Epithelial cell of esophagus (primary cell): ENCODE measurements at regions not wholly inside any gene's neighbourhood (a gene's known extent, or its start where the extent isn't known, plus 50 kb on each side); places are given as distances from the start of the nearest gene placed in this dataset.
A peak's percentile ranks its signal among the peaks of the same experiment; 100 is the strongest.

Experiments used
- DNase-seq: peaks from one replicate; pipeline ENCODE4 v3.0.0; 2010; ENCODE audit warnings: low read depth
- H3K4me3 ChIP-seq: 2 replicates; pipeline ENCODE4 v1.5.1; 2011; ENCODE audit warnings: mild to moderate bottlenecking, low read length, control low read depth
- CTCF ChIP-seq: IDR thresholded peaks from 2 replicates; pipeline ENCODE4 v1.5.1; 2011; ENCODE audit warnings: low read depth, mild to moderate bottlenecking, low read length, control low read depth, inconsistent platforms; ENCODE audit not compliant: insufficient read depth; ENCODE audit errors: missing control alignments

DNA sequence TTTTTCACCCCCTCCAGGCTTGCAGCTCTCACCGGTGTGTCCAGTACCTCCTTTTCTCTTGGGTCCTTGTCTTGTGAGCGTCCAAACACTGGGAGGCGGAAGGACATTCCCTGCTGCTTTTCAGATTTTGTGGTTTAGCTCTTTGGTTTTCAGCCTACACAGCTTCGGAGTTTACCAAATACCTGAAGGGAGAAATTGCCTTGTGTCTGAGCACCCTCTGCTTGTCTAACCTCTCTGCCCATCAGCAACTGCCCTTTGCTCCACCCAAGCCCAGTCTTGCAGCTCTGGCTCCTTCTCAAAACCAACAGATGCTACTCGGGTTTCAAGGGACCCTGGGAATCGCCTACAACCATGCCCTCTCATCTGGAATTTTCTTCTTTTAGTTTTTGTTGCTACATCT, 519.1 kb upstream of the IGFBP3 start:
- no peak for TF ChIP-seq CTCF
- DNase-seq = no peak
- H3K4me3 ChIP-seq = no peak overlapping the region

GRCh38 chr7:46432708-46433107, 511.6 kb upstream of the IGFBP3 start:
- peak; percentile 51 for DNase-seq
- no peak for TF ChIP-seq CTCF
- H3K4me3 ChIP-seq = no peak overlapping the region

GRCh38 chr7:46428295-46428694, 507.2 kb upstream of the IGFBP3 start:
- no peak overlapping the region for H3K4me3 ChIP-seq
- DNase-seq = no peak
- TF ChIP-seq CTCF = no peak

DNA sequence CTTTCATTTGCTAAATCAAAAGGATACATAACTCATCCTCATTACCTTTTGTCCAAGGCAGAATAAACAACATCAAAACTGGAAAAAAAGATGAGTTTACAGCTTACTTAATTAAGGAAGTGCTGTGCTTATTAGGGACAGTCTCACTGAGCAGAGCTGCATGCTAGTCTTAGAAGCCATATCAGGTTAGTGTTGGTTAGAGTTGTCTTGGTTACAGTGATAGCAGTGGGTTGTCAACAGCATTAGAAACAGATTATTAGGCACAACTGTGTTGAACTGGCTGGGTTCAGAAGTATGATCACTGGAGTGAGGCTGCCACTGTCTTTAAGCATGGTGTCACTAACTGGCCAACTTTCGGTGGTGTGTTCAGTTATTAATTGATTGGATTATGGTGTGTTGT, 503.9 kb upstream of the IGFBP3 start:
- no peak for DNase-seq
- no peak overlapping the region for H3K4me3 ChIP-seq
- TF ChIP-seq CTCF = no peak

DNA sequence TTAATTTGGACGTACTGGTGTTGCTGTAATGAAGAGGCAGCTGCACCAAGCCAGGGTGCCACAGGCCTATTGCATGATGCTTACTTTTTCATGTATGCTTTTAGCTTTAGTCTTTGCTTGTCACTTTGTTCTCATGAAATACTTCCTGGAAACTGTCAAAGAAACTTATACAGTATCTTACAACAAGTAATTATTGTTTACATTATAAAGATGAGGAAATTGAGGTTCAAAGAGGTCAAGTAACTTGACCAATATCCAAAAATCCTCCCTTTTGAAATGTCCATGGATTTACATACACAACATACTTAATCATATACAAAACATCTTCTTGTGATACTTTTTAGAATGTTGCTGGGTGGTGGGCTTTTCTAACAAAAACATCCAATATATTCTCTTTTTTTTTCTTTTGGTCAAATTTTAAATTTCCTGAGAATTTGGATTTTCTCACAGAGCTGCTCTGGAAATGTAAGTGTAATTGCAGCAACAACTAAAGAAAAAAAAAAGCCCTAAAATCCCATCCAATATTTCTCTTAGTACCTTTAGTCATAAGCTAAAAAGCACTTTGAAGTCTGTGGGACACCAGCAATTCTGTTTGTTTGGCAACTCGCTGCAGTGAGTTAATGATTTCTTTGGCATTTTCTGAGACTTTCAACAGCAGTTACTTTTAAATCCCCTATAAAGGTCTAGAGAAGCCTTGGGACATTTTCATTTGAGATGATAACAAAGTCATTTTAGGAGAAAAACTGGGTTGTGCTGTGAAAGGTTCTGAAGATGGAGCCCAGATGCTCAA, 500.6 kb upstream of the IGFBP3 start:
- no peak for TF ChIP-seq CTCF
- H3K4me3 ChIP-seq = no peak overlapping the region
- DNase-seq = no peak

DNA sequence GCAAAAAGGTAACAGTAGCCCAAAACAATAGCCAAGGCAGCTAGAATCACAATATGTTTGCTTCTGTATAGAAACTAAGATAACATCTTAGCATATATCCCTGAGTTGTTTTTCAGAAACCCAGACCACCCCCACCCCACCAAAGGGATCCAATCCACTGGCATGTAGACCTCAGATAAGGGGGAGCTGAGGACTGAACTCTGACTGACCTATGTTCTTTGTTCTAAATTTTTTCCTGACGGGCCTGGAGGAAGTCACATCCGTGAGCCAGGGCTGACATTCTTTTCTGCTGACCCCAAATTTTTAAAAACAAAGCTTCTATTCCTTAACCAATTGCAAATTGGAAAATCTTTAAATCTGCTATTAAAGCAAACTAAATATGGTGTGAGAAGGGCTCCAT, 493.9 kb upstream of the IGFBP3 start:
- no peak for TF ChIP-seq CTCF

GRCh38 chr7:46411236-46411635, 490.2 kb upstream of the IGFBP3 start:
- TF ChIP-seq CTCF = no peak
- no peak overlapping the region for H3K4me3 ChIP-seq
- no peak for DNase-seq

More for the DNA sequence above, 493.9 kb upstream of the IGFBP3 start:
- H3K4me3 ChIP-seq = no peak overlapping the region
- no peak for DNase-seq
